Coronary artery (tissue), 2 donors: ENCODE measurements at regions not wholly inside any gene's neighbourhood (a gene's known extent, or its start where the extent isn't known, plus 50 kb on each side); places are given as distances from the start of the nearest gene placed in this dataset.

Experiments used
- DNase-seq: peaks from one replicate; pipeline ENCODE4 v3.0.0-alpha.2; 2017; ENCODE audit warnings: low spot score
- H3K27ac ChIP-seq, 2 donors: fragments of 200-600 bp; sonication (generic); one replicate each; pipeline ENCODE4 v1.5.1; 2016 to 2019
- H3K4me3 ChIP-seq: fragments of 200-600 bp; sonication (generic); 2 replicates; pipeline ENCODE4 v1.5.1; 2016; ENCODE audit warnings: mild to moderate bottlenecking, moderate library complexity
- CTCF ChIP-seq: fragments of 200-600 bp; sonication (generic); IDR thresholded peaks from one replicate; pipeline ENCODE4 v1.5.1; 2019; ENCODE audit warnings: antibody characterized with exemption

DNA sequence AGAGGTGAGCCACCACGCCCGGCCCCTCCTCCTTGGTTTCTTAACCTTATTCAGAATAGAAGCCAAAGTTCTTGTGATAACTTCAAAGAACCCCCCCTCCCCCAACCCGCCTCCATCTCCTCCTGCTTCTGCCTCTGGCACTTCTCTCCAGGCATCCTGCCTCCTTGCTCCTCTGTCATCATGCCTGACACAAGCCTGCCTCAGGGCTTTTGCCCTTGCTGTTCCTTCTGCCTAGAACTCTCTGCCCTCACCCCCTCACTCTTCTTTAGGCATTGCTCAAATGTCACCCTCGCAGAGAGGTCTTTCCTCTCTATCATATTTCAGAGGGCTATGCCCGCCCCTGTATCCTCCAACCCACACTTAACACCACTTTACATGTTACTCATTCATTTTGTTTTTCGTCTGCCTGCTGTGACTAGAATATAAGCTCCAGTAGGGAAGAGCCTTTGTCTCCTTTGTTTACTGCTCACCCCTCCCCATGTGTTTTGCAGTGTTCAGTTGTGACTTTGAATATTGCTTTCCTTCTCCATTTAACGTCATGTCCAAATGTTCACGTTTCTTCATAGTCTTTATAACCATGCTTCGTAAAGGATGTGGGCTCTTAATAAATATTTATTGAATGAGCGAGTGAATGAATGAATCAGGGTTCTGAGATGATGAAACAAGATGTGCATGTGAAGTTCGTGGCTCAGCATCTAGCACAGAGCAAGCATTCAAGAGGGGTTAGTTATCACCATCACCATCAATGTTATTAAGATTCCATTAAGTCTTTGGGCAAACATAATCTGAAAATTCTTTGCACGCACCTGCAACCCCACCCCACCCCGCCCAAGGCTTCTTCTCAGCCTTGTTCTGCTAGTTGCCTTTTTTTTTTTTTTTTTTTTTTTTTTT is 186.2 kb upstream of the WSCD1 start:
- TF ChIP-seq CTCF: no peak
- Histone ChIP-seq H3K4me3 (no peak overlapping the region), H3K27ac (no peak overlapping the region)
- DNase-seq: no peak

DNA sequence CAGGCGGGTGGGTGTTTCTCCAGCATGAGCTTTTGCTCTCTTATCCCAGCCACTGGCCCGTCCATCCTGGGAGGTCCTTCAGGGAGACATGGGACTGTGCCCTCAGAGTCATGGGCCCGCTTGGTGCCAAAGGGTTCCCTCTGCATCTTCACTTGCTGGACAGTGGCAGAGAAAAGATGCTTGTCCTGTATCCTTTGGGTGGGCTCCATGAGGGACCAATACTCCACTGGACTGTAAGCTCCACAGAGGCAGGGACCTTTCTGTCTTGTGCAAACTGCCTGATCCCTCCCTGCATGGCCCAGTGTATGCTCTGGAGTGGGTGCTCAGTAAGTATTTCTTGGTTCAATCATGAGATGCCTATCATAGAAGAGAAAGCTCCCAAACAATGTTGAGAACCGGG is 184.8 kb upstream of the WSCD1 start:
- no peak for TF ChIP-seq CTCF
- no peak for DNase-seq
- Histone ChIP-seq H3K4me3 (no peak overlapping the region), H3K27ac (no peak overlapping the region)

DNA sequence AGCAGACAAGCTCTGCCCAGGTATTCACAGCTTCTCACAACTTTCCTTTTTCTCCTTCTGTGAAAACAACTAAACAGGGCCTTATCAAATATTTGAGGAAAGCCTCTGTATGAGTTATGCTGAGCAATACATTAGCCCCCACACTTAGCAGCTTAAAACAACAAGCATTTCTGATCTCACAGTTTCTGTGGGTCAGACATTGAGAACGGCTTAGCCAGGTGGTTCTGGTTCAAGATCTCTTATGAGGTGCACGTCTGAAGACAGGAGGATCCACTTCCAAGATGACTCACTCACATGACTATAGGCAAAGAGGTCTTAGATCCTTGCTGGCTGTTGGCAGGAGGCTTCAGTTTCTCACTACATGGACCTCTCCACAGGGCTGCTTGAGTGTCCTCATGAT is 181.4 kb upstream of the WSCD1 start:
- no peak overlapping the region for H3K4me3 ChIP-seq
- no peak for TF ChIP-seq CTCF
- DNase-seq: no peak
- no peak overlapping the region for H3K27ac ChIP-seq

DNA sequence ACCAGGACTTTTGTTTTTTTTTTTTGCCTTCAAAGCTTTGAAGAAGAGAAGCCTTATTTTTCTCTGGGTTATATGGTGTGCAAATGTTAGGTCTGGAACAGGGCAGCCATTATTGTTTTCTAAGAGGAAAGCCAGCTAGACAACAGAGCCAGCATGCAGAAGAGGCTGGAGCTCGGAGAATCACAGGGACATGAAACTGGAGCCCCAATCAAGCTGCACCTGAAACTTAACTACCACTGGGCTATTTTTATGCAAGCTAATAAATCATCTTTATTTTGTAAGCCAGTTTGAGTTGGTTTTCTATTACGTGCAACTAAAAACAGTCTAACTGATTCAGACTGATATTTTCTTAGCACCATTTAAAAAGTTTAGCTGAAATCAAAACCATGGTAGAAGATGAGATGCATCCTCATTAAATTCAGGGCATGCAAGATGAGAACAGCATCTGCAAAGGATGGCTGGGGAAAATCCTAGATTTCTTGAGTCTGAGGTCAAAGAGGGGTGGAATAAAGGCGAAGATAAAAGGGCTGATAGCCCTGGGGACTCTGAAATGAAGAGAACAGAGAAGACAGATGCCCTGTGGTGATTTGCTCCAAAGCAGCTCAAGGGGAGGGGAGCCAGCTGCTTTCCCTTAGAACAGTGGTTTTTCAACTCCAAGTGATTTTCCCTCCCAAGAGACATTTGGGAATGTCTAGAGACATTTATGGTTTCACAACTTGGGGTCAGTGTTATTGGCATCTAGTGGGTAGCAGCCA is 177.1 kb upstream of the WSCD1 start:
- no peak overlapping the region for H3K27ac ChIP-seq
- H3K4me3 ChIP-seq: no peak overlapping the region
- no peak for DNase-seq
- TF ChIP-seq CTCF: no peak

- H3K4me3 ChIP-seq: no peak overlapping the region
- no peak for DNase-seq
- TF ChIP-seq CTCF: no peak
- H3K27ac ChIP-seq: no peak overlapping the region
Observed at GRCh38 chr17:5893741-5894140, 176.4 kb upstream of the WSCD1 start.

DNA sequence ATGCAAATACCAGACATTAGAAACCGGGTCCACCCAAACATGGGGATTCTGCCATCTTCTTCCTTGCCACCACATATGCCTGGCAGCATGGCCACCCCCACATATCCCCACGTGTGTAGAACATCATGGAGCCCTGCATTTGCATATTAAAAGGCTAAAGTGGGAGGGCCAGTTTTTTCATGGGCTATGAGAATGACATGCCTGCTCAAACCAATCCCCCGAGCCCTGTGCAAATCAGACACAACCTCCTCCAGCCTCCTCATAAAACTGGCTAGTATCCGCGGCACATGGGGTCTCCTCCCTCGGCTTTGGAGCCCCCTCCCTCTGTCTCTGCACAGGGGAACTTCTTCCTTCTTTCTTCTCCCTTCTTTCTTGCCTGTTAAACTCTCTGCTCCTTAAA is 174.9 kb upstream of the WSCD1 start:
- H3K27ac ChIP-seq: no peak overlapping the region
- no peak for DNase-seq
- no peak for TF ChIP-seq CTCF
- H3K4me3 ChIP-seq: no peak overlapping the region
